ENCODE measurements at regions not wholly inside any gene's neighbourhood (a gene's known extent, or its start where the extent isn't known, plus 50 kb on each side); places are given as distances from the start of the nearest gene placed in this dataset.

DNA sequence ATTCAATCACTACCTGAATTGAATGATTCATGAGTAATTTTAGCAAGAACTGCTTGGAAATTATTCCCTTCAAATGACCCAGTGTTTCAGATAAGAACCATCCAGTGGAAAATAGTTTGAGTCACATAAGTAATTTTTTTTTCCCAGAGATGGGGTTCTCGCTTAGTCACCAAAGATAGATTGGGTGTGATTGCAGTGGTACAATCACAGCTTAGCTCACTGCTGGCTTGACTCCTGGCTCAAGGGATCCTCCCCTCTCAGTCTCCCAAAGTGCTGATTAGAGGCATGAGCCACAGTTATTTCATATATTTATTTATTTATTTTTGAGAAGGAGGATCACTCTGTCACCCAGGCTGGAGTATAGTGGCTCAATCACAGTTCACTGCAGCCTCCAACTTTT, 574.5 kb upstream of the ARRDC3 start:
- TF ChIP-seq, protein P1, sequence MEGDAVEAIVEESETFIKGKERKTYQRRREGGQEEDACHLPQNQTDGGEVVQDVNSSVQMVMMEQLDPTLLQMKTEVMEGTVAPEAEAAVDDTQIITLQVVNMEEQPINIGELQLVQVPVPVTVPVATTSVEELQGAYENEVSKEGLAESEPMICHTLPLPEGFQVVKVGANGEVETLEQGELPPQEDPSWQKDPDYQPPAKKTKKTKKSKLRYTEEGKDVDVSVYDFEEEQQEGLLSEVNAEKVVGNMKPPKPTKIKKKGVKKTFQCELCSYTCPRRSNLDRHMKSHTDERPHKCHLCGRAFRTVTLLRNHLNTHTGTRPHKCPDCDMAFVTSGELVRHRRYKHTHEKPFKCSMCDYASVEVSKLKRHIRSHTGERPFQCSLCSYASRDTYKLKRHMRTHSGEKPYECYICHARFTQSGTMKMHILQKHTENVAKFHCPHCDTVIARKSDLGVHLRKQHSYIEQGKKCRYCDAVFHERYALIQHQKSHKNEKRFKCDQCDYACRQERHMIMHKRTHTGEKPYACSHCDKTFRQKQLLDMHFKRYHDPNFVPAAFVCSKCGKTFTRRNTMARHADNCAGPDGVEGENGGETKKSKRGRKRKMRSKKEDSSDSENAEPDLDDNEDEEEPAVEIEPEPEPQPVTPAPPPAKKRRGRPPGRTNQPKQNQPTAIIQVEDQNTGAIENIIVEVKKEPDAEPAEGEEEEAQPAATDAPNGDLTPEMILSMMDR (IDR thresholded peaks at IDR 0.05), result no peak
- no peak for TF ChIP-seq POLR2A (IDR thresholded peaks at IDR 0.05)
